Ammon's horn (tissue), 1 donor: ENCODE measurements at regions not wholly inside any gene's neighbourhood (a gene's known extent, or its start where the extent isn't known, plus 50 kb on each side); places are given as distances from the start of the nearest gene placed in this dataset.
"Not testable (repeated sequence)": the region's sequence is repeated elsewhere in the genome, so short reads cannot be mapped to it uniquely, and the experiment has no call there.

Experiments
- DNase-seq: peaks from one replicate; pipeline ENCODE4 v3.0.0-alpha.2; 2016; ENCODE audit warnings: low spot score

DNA sequence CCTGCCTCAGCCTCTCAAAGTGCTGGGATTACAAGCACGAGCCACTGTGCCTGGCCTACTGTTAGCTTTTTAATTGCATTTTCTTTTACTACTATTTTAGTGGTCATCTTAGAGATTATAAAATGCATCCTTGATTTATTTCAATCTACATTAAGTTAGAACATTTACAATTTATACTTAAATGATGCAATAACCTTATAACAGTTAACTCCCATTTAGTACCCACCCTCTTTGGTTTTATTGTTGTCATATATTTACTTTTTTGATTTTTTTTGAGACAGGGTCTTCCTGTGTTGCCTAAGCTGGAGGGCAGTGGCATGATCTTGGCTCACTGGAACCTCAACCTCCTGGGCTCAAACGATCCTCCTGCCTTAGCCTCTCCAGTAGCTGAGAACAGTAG is 77.3 kb downstream of the PPCDC start:
- no peak for DNase-seq

DNA sequence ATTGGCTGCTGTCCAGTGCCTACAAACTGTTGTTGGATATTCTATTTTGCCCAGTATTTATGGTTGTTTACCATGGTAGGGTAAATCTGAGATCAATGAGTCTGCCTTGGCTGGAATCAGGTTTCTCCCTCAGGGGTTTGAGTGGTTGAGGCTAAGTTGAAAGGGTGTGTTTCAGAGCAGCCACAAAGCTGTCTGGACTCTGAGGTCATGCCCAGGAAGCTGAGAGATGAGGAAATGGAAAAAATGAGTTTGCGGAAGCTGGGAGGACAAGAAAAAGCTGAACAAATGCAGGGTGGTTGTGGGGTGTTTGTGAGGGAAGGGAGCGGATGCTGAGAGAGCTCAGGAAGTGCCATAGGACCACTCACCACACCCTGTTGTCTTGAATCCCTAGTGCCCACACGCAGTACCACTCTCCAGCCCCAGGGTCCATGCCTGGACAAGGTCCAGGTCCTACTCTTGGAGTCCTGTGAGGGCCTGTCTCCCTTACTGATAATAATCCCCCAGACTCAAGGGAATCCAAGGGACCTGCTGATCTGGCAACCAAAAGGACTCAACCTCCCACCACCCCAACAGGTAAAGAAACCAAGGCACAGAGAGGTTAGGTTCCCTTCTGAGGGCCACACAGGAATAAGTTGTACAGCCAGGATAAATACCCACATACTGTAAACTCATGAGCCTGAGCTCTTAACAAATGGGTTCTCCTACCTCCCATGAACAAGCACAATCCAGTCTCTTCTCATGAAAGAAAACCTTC is 81.6 kb downstream of the PPCDC start:
- DNase-seq = peak; percentile 68

DNA sequence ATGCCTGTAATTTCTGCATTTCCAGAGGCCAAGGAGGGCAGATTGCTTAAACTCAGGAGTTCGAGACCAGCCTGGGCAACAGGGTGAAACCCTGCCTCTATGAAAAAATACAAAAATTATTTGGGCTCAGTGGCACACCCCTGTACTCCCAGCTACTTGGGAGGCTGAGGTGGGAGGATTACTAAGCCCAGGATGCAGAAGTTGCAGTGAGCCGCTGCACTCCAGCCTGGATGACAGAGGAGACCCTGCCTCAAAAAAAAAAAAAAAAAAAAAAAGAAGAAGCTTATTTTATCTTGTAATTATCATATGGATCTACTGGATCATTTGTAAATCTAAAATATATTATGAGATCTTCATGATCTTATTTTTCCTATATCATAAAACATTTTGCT is 84.1 kb downstream of the PPCDC start:
- no peak for DNase-seq

DNA sequence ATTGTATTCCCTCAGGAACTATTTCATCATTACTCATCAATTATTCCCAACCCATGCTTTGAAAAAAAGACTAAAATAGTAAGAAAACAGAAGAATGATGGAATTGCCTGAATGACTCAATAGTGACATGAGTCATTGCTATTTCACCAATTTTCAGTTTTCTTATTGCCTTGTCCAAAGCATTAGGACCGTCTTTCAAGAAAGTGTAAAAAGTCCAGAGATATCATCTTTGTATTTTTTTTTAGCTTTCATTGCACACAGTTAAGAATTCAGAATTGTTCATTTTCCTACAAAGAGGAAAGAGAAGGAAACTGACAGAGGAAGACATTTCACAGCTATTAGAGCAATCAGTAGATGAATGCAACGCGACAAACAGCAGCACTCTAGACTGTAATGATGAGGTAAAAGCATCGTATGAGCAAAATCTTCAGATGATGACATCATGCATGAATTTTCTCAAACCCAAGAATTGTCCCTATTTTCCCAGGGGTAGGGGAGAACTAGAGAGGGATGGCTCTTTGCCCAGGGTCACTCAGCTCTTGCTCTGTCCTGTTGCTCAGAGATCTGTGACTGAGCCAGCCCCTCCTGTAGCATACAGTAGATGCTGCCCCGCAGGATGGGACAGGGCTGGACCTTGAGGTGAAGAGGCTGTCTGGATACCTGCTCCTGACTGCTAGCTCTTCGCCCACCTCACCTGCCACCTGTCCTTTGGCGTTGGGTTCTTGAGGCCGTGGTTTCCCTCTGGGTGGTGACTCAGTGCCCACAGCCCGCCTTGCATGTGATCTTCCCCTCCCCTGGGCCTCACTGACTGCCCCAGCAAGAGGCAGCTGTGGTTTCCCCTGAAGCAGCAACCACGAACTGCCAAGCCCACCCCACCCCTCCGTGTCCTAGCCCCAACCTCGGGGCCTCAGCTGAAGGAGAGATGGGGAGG is 84.8 kb downstream of the PPCDC start:
- peak; percentile 25 for DNase-seq

- no peak for DNase-seq
These were observed 85.8 kb downstream of the PPCDC start for GRCh38 chr15:75109021-75109735.

- DNase-seq = no peak
These were observed 86.3 kb downstream of the PPCDC start for GRCh38 chr15:75109736-75110130.

GRCh38 chr15:75112278-75112847 is 89.0 kb downstream of the PPCDC start:
- DNase-seq = no peak

DNA sequence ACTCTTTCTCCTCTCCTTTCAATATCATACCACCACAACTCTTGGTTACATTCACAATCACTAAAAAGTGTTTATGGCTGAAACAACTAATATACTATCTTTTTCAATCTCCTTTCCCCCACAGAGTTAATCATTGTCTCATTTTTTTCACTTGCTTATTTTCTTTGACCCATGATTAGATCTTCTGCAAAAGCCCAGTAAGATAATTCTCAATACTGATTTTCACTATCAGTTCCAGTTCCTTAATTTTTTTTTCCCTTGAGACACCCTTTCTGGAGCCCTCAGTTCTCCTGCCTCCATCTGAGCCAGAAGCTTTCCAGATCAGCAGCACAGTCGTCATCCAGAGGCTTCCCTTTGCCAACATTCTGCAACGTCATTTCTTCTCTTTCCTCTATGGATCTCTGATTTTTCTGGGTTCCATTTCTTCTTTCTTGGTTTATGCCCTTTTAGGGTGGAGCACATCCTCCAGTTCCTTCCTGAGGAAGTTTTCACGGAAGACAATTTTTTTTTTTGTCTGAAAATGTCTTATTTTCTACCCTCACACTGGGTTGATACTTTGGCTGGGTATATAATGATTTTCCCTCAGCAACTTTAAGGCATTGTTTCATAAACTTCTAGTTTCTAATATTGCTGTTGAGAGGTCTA is 88.7 kb upstream of the C15orf39 start:
- no peak for DNase-seq

GRCh38 chr15:75114327-75114726 is 87.4 kb upstream of the C15orf39 start:
- DNase-seq = no peak

- DNase-seq = peak; percentile 45
These were observed 86.9 kb upstream of the C15orf39 start for GRCh38 chr15:75114796-75115195.

DNA sequence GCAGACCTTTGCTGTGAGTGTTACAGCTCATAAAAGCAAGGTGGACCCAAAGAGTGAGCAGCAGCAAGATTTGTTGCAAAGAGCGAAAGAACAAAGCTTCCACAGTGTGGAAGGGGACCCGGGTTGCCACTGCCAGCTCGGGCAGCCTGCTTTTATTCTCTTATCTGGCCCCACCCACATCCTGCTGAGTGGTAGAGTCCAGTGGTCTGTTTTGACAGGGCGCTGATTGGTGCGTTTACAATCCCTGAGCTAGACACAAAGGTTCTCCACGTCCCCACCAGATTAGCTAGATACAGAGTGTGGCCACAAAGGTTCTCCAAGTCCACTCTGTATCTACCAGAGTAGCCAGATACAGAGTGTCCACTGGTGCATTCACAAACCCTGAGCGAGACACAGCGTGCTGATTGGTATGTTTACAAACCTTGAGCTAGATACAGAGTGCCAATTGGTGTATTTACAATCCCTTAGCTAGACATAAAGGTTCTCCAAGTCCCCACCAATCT is 86.2 kb upstream of the C15orf39 start:
- not testable (repeated sequence) for DNase-seq

DNA sequence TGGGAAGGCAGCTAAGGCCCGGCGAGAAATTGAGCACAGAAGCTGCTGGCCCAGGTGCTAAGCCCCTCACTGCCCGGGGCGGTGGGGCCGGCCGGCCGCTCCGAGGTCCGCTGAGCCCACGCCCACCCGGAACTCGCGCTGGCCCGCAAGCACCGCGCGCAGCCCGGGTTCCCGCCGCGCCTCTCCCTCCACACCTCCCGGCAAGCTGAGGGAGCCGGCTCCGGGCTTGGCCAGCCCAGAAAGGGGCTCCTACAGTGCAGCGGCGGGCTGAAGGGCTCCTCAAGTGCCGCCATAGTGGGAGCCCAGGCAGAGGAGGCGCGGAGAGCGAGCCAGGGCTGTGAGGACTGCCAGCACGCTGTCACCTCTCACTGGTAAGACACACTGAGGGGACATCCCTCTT is 85.5 kb upstream of the C15orf39 start:
- DNase-seq = not testable (repeated sequence)

GRCh38 chr15:75117993-75118392 is 83.7 kb upstream of the C15orf39 start:
- no peak for DNase-seq

- DNase-seq = not testable (repeated sequence)
These were observed 82.4 kb upstream of the C15orf39 start for GRCh38 chr15:75119312-75119711.

- DNase-seq = no peak
These were observed 80.2 kb upstream of the C15orf39 start for GRCh38 chr15:75121491-75121890.

DNA sequence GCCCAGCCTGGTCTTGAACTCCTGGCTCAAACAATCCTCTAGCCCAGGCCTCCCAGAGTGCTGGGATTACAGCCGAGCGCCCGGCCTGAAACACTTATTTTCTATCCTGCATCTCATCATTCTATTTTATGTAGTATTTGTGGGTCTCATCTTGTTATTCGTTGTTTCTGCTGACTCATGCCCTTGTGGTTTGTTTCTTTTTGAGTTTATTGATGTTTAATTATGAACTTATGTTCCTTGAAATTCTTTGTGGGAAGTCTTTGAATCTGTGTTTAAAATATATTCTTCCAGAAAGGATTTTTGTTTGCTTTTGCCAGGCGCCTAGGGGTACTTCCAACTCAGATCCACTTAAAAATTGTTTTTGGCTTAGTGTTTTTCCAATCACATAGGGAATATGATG is 78.3 kb upstream of the C15orf39 start:
- DNase-seq = no peak

- not testable (repeated sequence) for DNase-seq
These were observed 77.4 kb upstream of the C15orf39 start for GRCh38 chr15:75124278-75124677.

DNA sequence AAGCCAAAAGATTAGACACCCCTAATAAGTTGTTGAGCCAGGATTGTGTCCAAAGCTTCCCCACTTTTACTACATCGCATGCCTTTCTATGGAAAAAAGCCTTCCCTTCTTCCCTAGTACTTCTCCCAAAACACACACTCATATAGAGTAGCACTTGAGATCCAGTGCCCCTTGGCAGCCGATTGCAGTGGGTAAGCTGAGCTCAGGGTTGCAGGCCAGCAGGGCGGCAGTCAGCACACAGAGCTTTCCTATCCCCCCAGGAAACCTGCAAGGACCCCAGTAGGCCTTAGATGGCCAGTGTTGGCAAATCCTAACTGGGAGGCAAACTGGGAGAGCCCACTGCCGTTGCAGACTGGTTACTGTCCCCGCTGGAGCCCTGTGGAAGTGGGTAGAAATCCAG is 75.7 kb upstream of the C15orf39 start:
- no peak for DNase-seq

DNA sequence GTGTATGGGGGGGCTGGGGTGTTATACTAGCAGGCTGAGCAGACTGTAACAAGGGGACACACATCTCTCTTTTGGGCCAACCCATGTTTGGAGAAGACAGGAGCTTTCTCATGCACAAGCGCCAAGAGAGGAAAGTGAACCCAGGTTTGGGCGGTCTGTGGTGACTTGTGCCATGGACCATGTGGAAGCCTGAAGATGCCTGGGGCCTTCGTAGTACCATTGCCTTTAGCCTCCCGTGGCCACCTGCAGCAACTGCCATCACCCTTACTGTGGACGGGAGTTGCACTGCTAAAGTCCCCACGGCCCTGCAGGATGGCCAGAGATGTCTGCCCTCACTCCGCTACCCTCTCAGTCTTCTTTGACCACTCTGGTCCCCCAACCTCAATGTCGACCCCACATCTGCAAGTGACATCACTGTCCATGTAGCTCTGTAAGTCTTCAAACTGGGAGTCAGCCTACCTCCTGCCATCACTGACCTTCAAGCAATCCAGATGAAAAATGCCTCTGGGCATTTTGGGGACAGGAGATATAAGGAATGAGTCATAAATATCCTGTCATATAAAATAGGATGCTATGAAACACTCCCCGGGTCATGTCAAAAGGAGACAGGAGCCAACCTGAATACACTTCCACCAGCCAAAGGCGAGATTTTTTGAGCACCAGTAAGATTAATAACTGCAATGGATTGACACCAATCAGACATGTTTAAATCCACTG is 74.7 kb upstream of the C15orf39 start:
- no peak for DNase-seq

DNA sequence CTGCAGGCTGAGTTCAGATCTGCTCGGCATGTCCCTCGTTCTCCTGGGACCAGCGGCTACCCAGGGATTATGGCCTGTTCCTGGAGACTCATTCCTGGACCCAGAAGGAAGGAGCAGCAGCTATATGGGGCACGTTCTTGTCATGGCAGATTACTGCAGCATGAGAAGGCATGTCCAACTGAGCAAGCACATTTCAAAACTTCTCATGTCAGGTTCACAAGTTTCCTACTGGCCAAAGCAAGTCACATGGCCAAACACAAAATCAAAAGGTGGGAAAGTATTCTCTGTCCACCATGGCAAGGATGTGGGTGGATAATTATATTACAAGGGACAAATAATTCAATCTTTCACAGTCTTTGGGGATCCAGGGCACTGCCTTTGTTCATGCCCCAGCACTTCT is 71.9 kb upstream of the C15orf39 start:
- DNase-seq = no peak

GRCh38 chr15:75131269-75131643 is 70.4 kb upstream of the C15orf39 start:
- peak; percentile 23 for DNase-seq
